Coronary artery (tissue), 2 donors: ENCODE measurements at regions not wholly inside any gene's neighbourhood (a gene's known extent, or its start where the extent isn't known, plus 50 kb on each side); places are given as distances from the start of the nearest gene placed in this dataset.

Experiments used
- DNase-seq: peaks from one replicate; pipeline ENCODE4 v3.0.0-alpha.2; 2017; ENCODE audit warnings: low spot score
- H3K27ac ChIP-seq, 2 donors: fragments of 200-600 bp; sonication (generic); one replicate each; pipeline ENCODE4 v1.5.1; 2016 to 2019
- H3K4me3 ChIP-seq: fragments of 200-600 bp; sonication (generic); 2 replicates; pipeline ENCODE4 v1.5.1; 2016; ENCODE audit warnings: mild to moderate bottlenecking, moderate library complexity
- TF ChIP-seq, protein P1 (sequence below): fragments of 200-600 bp; sonication (generic); IDR thresholded peaks from one replicate; pipeline ENCODE4 v1.5.1; 2019; ENCODE audit warnings: antibody characterized with exemption

DNA sequence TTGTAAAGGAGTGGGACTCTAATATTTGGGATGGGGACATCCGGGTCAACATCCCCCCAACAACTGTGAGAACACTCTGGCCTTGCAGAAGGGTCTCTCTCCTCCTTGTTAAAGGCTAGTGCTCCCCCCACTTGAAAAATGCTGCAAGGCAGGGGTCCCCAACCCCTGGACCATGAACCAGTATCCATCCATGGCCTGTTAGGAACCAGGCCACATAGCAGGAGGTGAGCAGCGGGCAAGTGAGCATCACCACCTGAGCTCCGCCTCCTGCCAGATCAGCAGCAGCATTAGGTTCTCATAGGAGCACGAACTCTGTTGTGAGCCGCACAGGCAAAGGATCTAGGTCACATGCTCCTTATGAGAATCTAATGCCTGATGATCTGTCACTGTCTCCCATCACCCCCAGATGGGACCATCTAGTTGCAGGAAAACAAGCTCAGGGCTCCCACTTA lies 243.9 kb upstream of the ID2 start:
- TF ChIP-seq, protein P1, sequence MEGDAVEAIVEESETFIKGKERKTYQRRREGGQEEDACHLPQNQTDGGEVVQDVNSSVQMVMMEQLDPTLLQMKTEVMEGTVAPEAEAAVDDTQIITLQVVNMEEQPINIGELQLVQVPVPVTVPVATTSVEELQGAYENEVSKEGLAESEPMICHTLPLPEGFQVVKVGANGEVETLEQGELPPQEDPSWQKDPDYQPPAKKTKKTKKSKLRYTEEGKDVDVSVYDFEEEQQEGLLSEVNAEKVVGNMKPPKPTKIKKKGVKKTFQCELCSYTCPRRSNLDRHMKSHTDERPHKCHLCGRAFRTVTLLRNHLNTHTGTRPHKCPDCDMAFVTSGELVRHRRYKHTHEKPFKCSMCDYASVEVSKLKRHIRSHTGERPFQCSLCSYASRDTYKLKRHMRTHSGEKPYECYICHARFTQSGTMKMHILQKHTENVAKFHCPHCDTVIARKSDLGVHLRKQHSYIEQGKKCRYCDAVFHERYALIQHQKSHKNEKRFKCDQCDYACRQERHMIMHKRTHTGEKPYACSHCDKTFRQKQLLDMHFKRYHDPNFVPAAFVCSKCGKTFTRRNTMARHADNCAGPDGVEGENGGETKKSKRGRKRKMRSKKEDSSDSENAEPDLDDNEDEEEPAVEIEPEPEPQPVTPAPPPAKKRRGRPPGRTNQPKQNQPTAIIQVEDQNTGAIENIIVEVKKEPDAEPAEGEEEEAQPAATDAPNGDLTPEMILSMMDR: no peak
- no peak for DNase-seq
- H3K27ac ChIP-seq: no peak overlapping the region
- H3K4me3 ChIP-seq: no peak overlapping the region

DNA sequence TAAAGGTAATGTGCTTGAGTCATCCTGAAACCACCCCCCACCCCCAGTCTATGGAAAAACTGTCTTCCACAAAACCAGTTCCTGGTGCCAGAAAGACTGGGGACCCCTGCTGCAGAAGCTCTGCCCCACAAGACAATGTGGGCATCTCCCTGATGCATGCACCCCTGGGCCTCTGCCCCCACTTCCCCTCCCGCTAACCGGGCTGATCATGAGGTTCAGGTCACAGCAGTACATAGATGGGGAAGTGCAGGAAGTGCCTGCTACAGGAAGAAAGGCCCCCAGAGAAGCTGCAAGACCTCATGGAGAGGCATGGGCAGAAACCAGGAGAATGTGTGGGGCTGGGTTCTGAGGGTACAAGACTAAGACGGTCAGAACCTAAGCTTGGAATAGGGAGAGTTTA lies 243.4 kb upstream of the ID2 start:
- TF ChIP-seq, protein P1: no peak
- H3K4me3 ChIP-seq: no peak overlapping the region
- no peak overlapping the region for H3K27ac ChIP-seq
- DNase-seq: no peak

DNA sequence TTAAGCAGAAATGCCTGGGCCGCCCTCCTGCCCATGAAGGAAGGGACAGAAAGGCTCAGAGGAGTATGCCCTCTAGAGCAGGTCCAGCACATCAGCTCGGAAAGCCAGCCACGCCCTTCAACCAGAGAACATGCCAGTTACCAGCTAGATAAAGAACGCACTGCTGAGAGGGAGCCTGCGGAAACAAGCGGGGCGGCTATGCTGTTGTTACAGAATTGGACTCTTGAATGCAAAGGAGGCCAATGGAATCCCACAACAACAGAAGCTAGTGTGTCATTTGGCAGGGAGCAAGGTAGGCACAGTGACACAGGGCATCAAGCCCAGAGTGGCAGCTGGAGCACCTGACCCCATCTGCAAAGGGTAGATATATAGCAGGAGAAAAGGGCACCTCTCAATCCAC lies 242.9 kb upstream of the ID2 start:
- DNase-seq: no peak
- Histone ChIP-seq H3K27ac (no peak overlapping the region), H3K4me3 (no peak overlapping the region)
- TF ChIP-seq, protein P1: no peak

DNA sequence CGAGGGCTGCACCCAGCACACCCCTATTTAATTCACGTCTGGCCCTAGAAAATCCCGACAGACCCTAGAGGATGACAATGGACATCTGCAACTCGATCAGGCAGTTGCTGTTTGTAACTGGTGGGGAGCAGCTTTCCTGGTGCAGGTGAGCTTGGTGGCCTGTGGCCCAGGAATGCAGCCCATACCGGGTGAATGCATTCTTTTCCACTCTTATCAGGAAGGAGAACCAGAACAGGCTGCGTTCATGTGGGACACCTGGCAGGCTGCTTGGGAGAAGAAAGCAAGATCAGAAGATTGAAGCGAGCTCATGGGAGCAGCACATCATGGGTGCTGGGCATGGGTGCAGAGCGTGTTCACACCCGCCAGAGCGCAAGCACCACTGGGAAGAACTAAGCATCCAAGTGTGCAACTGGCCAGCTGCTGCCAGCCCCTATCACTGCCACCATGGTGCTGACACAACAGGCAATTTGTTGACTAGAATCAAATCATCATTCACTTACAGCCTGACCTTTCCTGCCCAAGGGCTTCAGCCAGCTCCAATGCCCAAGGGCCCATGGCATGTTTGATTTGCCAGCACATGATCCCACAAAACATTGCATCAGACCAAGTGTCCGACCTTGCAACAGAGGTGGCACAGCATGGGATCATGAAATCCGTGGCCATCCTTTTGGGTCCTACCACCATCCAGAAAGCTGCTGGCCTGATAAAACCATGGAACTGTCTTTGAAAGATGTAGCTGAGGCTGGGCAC lies 241.7 kb upstream of the ID2 start:
- DNase-seq: no peak
- TF ChIP-seq, protein P1: no peak
- Histone ChIP-seq H3K4me3 (no peak overlapping the region), H3K27ac (no peak overlapping the region)

DNA sequence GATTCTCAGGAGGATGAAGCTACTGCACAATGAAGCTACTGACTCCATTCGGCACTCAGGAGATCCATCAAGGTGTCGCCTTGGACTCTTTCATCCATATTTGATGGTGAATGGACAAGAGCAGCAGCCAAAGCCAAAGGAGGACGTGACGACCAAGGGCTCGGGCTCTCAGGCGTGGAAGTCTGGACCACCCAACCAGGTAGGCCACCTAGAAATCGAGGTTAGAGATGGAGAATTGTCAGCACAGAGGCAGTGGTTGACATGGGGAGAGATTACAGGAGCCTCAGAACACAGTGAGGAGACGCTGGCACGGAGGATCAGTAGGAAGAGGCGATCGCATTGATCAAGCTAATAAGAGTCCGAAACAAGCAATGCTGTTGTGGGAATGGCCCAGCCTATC lies 240.5 kb upstream of the ID2 start:
- no peak overlapping the region for H3K4me3 ChIP-seq
- H3K27ac ChIP-seq: no peak overlapping the region
- DNase-seq: no peak
- TF ChIP-seq, protein P1: no peak

DNA sequence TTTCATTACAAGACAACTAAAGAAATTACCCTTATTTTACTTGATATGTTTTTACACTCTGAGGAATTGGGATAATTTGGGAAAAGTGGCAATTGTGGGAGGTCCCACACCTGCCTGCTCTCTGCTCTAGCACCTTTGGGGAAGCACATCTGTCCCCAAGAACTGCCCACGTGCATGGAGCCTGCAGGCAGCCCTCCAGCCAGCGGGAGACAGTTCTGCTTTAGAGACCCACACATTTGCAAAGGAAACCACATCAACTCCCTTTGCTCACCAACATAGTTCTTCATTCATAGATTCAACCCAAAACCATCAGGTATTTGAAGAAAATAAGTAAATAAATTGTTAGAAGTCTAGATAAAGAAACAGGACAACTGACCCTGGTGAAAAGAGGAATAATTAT lies 239.9 kb upstream of the ID2 start:
- Histone ChIP-seq H3K27ac (no peak overlapping the region), H3K4me3 (no peak overlapping the region)
- TF ChIP-seq, protein P1: no peak
- DNase-seq: no peak

DNA sequence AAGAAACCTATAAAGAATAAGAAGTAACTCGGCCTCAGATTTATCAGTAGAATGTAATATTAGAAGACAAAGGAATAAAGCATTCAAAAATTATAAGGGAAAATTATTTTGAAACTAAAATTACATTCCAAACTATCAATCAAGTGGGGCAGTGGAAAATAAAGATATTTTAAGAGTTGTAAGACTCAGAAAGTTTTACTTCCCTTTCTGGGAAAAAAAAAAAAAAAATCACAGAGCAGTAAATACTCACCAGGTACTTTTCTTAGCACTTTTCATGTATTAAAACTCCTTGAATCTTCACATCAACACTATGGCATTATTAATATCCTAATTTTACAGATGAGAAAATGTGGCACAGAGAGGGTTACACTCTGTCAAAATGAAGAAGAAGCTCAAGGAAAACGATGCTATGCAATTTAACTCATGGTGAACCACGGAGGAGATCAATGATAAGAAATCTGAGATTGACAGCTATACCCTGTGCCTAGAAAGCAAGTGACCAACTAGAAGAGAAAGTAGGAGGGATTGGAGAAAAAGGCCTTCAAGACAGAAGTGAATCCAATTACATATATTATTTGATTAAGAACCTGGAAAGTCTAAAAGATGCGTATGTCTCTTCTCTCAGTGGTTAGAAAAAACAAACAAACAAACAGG lies 238.9 kb upstream of the ID2 start:
- no peak for DNase-seq
- Histone ChIP-seq H3K4me3 (no peak overlapping the region), H3K27ac (no peak overlapping the region)
- TF ChIP-seq, protein P1: no peak
